Body of pancreas (tissue), 4 donors: ENCODE measurements at regions not wholly inside any gene's neighbourhood (a gene's known extent, or its start where the extent isn't known, plus 50 kb on each side); places are given as distances from the start of the nearest gene placed in this dataset.

Source experiments
- CTCF ChIP-seq, 7 experiments: fragments of 450-650 bp in 4 of 7; fragments of 200-600 bp in 3 of 7; sonication (generic) in 3 of 7; IDR thresholded peaks; one replicate each; pipeline ENCODE4 v1.5.1; 2016 to 2019; ENCODE audit warnings: antibody characterized with exemption in 7 of 7
- POLR2A ChIP-seq, 3 donors: fragments of 450-650 bp; IDR thresholded peaks; one replicate each; pipeline ENCODE4 v1.6.1; 2016; ENCODE audit warnings: antibody characterized with exemption in 3 of 3, mild to moderate bottlenecking in 2 of 3

GRCh38 chr13:107138486-107138885 lies 570.5 kb upstream of the ARGLU1 start:
- no peak for TF ChIP-seq CTCF (IDR thresholded peaks at IDR 0.05)
- no peak for TF ChIP-seq POLR2A (IDR thresholded peaks at IDR 0.05)
